ENCODE measurements at regions not wholly inside any gene's neighbourhood (a gene's known extent, or its start where the extent isn't known, plus 50 kb on each side); places are given as distances from the start of the nearest gene placed in this dataset.

GRCh38 chr18:42445359-42445758 is 490.3 kb downstream of the PIK3C3 start:
- no peak for TF ChIP-seq CTCF (IDR thresholded peaks at IDR 0.05)
- no peak for TF ChIP-seq POLR2AphosphoS5 (IDR thresholded peaks at IDR 0.05)
- no peak for TF ChIP-seq POLR2A (IDR thresholded peaks at IDR 0.05)
